Endothelial cell of umbilical vein (primary cell): ENCODE measurements at regions not wholly inside any gene's neighbourhood (a gene's known extent, or its start where the extent isn't known, plus 50 kb on each side); places are given as distances from the start of the nearest gene placed in this dataset.

ENCODE experiments used
- BruUV-seq: library from RNA; stranded (reverse); fragments of 400-500 nt; replicated peaks from 2 replicates; lab custom pipeline; 2021; lab: Mats Ljungman, UMichigan
- CTCF ChIA-PET: fragments of 300-600, 350-600 bp; sonication (Branson Sonifier 250); formaldehyde crosslinking; loops from one replicate; lab custom pipeline; 2021; ENCODE audit warnings: antibody characterized with exemption, inconsistent platforms; lab: Charles Lee
- POLR2A ChIA-PET: fragments of 300-600, 350-600 bp; sonication (Branson Sonifier 250); formaldehyde crosslinking; loops from one replicate; lab custom pipeline; 2021; ENCODE audit warnings: antibody characterized with exemption, inconsistent platforms; lab: Charles Lee
- DNase-seq: peaks from one replicate; pipeline ENCODE4 v3.0.0-alpha.2; 2011; ENCODE audit warnings: low read depth, low spot score
- FAIRE-seq: peaks from 2 replicates; lab custom pipeline; 2011; peaks lifted over from hg19 to GRCh38; lab: Jason Lieb, UNC
- H2AFZ ChIP-seq: 2 replicates; pipeline ENCODE4 v1.6.0; 2012; ENCODE audit warnings: low read depth, low read length, control low read depth, inconsistent platforms
- H3K27ac ChIP-seq: 2 replicates; pipeline ENCODE4 v1.5.1; 2011; ENCODE audit warnings: low read depth, mild to moderate bottlenecking, control low read depth, low read length, moderate library complexity; ENCODE audit not compliant: insufficient read depth
- H3K27me3 ChIP-seq, 2 experiments: 2 replicates each; pipeline versions ENCODE4 v1.6.0 to v1.6.1; 2011; ENCODE audit warnings: low read length in 2 of 2, mixed read lengths in 1 of 2; ENCODE audit not compliant: control insufficient read depth in 2 of 2, insufficient read depth in 2 of 2
- H3K36me3 ChIP-seq, 2 experiments: 2 replicates in 1 of 2; 3 replicates in 1 of 2; pipeline ENCODE4 v1.5.1; 2011; ENCODE audit warnings: low read length in 2 of 2, mild to moderate bottlenecking in 1 of 2, moderate library complexity in 1 of 2; ENCODE audit not compliant: control insufficient read depth in 2 of 2, insufficient read depth in 2 of 2; ENCODE audit errors: extremely low read depth in 1 of 2
- H3K4me1 ChIP-seq: 3 replicates; pipeline ENCODE4 v1.5.1; 2011; ENCODE audit warnings: mild to moderate bottlenecking, low read length; ENCODE audit not compliant: control insufficient read depth, insufficient read depth; ENCODE audit errors: extremely low read depth
- H3K4me2 ChIP-seq: 2 replicates; pipeline ENCODE4 v1.6.1; 2011; ENCODE audit warnings: low read length, control low read depth, mixed read lengths; ENCODE audit not compliant: insufficient read depth
- H3K4me3 ChIP-seq, 3 experiments: fragments of 200-600 bp in 1 of 3; sonication (generic), shearing (Covaris generic) in 1 of 3; replicated peaks in 1 of 3; 2 replicates each; pipeline ENCODE4 v1.5.1; 2011 to 2016; ENCODE audit warnings: control low read depth in 3 of 3, low read length in 3 of 3, mild to moderate bottlenecking in 2 of 3, inconsistent platforms in 1 of 3, low read depth in 1 of 3, moderate library complexity in 1 of 3; ENCODE audit not compliant: insufficient read depth in 1 of 3
- H3K79me2 ChIP-seq: 2 replicates; pipeline ENCODE4 v1.6.0; 2012; ENCODE audit warnings: low read length, inconsistent platforms; ENCODE audit not compliant: control insufficient read depth, insufficient read depth
- H3K9ac ChIP-seq: replicated peaks from 2 replicates; pipeline ENCODE3; 2011; ENCODE audit warnings: low read length, control low read depth; ENCODE audit not compliant: insufficient read depth; ENCODE audit errors: extremely low read depth
- H3K9me1 ChIP-seq: replicated peaks from 3 replicates; pipeline ENCODE4 v1.6.0; 2011; ENCODE audit warnings: mild to moderate bottlenecking, low read length; ENCODE audit not compliant: control insufficient read depth, insufficient read depth; ENCODE audit errors: extremely low read depth
- H3K9me3 ChIP-seq: replicated peaks from 2 replicates; pipeline ENCODE4 v1.5.1; 2012; ENCODE audit warnings: low read length, inconsistent platforms; ENCODE audit not compliant: control insufficient read depth, insufficient read depth
- H4K20me1 ChIP-seq: replicated peaks from 2 replicates; pipeline ENCODE3; 2011; ENCODE audit warnings: mild to moderate bottlenecking, low read length; ENCODE audit not compliant: control insufficient read depth, insufficient read depth; ENCODE audit errors: extremely low read depth
- CTCF ChIP-seq, 2 donors: IDR thresholded peaks; 1 replicate in 1 of 2; 2 replicates in 1 of 2; pipeline ENCODE4 v1.5.1; 2011; ENCODE audit warnings: low read length in 2 of 2, mild to moderate bottlenecking in 2 of 2, moderate library complexity in 2 of 2, control low read depth in 1 of 2, inconsistent platforms in 1 of 2, low read depth in 1 of 2; ENCODE audit not compliant: insufficient read depth in 1 of 2; ENCODE audit errors: extremely low read depth in 1 of 2
- FOS ChIP-seq: IDR thresholded peaks from 2 replicates; pipeline ENCODE4 v1.6.1; 2011; ENCODE audit warnings: mild to moderate bottlenecking, low read length, moderate library complexity, borderline replicate concordance; ENCODE audit not compliant: insufficient read depth
- GATA2 ChIP-seq: IDR thresholded peaks from 2 replicates; pipeline ENCODE4 v1.7.0; 2011; ENCODE audit warnings: low read depth, mild to moderate bottlenecking, moderate library complexity, mixed read lengths, low read length; ENCODE audit not compliant: insufficient read length, insufficient read depth
- MYC ChIP-seq: IDR thresholded peaks from one replicate; pipeline ENCODE4 v1.6.1; 2011; ENCODE audit warnings: mild to moderate bottlenecking, low read depth, low read length
- POLR2A ChIP-seq: IDR thresholded peaks from 2 replicates; pipeline ENCODE4 v1.6.1; 2012; ENCODE audit warnings: low read depth, mild to moderate bottlenecking, control low read depth, low read length
- POLR2AphosphoS5 ChIP-seq: IDR thresholded peaks from 2 replicates; pipeline ENCODE4 v1.6.1; 2012; ENCODE audit warnings: low read depth, mild to moderate bottlenecking, control low read depth, low read length, moderate library complexity; ENCODE audit not compliant: insufficient read depth
- dilution Hi-C: fragments of 300-500 bp; cut with MboI; formaldehyde crosslinking; loops from one replicate; pipeline ENCODE4 v1.15.0; 2019; ENCODE audit warnings: low sequenced_read_pairs; ENCODE audit not compliant: extremely low pct_ligation_motif_present
- intact Hi-C: fragments of 100-400 bp; cut with micrococcal nuclease; formaldehyde crosslinking; loops from one replicate; pipeline ENCODE4 v1.10.0; 2022

- no TSS peak for BruUV-seq
- Histone ChIP-seq H3K9me1 (no peaks in the 10 kb centered on the region), H3K4me3 (no peak overlapping the region), H3K36me3 (no peaks in the 10 kb centered on the region), H3K27ac (no peak overlapping the region), H3K9ac (no peak overlapping the region), H3K4me1 (no peaks in the 10 kb centered on the region), H3K79me2 (no peaks in the 10 kb centered on the region), H2AFZ (no peak overlapping the region), H3K27me3 (no peaks in the 10 kb centered on the region), H3K9me3 (no peaks in the 10 kb centered on the region), H3K4me2 (no peak overlapping the region), H4K20me1 (no peaks in the 10 kb centered on the region)
- FAIRE-seq (no peak), DNase-seq (no peak)
- dilution Hi-C loops (no loop called here), intact Hi-C loops (no loop called here)
- TF ChIP-seq GATA2 = no peak
- no peak for TF ChIP-seq FOS
- no peak for TF ChIP-seq MYC
- no peak for TF ChIP-seq CTCF (IDR thresholded peaks at IDR 0.05; ENCODE audit: extremely low read depth in 1 of 2, insufficient read depth in 1 of 2, low read depth in 1 of 2, low read length in 2 of 2)
- POLR2A ChIA-PET = no interaction called here
- CTCF ChIA-PET = no interaction called here
Observed at GRCh38 chr3:88452228-88452627, 302.5 kb downstream of the C3orf38 start.

GRCh38 chr3:88460369-88460768 is 310.6 kb downstream of the C3orf38 start:
- Histone ChIP-seq H4K20me1 (no peaks in the 10 kb centered on the region), H3K79me2 (no peaks in the 10 kb centered on the region), H3K9me3 (peaks cover 2% of the 10 kb centered on the region), H3K9ac (no peak overlapping the region), H3K9me1 (no peaks in the 10 kb centered on the region), H3K36me3 (no peaks in the 10 kb centered on the region), H3K27me3 (no peaks in the 10 kb centered on the region), H3K4me2 (no peak overlapping the region), H2AFZ (no peak overlapping the region), H3K4me1 (no peaks in the 10 kb centered on the region), H3K27ac (no peak overlapping the region), H3K4me3 (no peak overlapping the region)
- FAIRE-seq (no peak), DNase-seq (no peak)
- dilution Hi-C loops = no loop called here
- POLR2A ChIA-PET = no interaction called here
- CTCF ChIA-PET = no interaction called here
- intact Hi-C loops = no loop called here
- BruUV-seq = no TSS peak
- TF ChIP-seq MYC = no peak
- TF ChIP-seq POLR2AphosphoS5 = no peak
- TF ChIP-seq POLR2A = no peak
